H9 (cell line): ENCODE measurements at regions not wholly inside any gene's neighbourhood (a gene's known extent, or its start where the extent isn't known, plus 50 kb on each side); places are given as distances from the start of the nearest gene placed in this dataset.

Experiments
- DNase-seq: peaks from one replicate; pipeline ENCODE4 v3.0.0-alpha.2; 2017
- H2AFZ ChIP-seq: one replicate; pipeline ENCODE4 v1.6.1; 2013; ENCODE audit warnings: mild to moderate bottlenecking, low read length, control low read depth, moderate library complexity
- H2AK5ac ChIP-seq: 2 replicates; pipeline ENCODE4 v1.6.1; 2013; ENCODE audit warnings: low read length, control low read depth, mixed read lengths; ENCODE audit not compliant: insufficient read length
- H2BK120ac ChIP-seq: one replicate; pipeline ENCODE4 v1.6.1; 2013; ENCODE audit warnings: low read depth, mild to moderate bottlenecking, low read length, control low read depth, inconsistent platforms; ENCODE audit not compliant: poor library complexity, severe bottlenecking
- H2BK12ac ChIP-seq: 2 replicates; pipeline ENCODE4 v1.6.1; 2013; ENCODE audit warnings: low read length, control low read depth, mixed read lengths, low read depth; ENCODE audit not compliant: insufficient read length
- H2BK15ac ChIP-seq: 2 replicates; pipeline ENCODE4 v1.6.1; 2013; ENCODE audit warnings: low read depth, low read length, control low read depth
- H2BK20ac ChIP-seq: one replicate; pipeline ENCODE4 v1.6.1; 2013; ENCODE audit warnings: low read depth, mild to moderate bottlenecking, low read length, control low read depth, inconsistent platforms; ENCODE audit not compliant: poor library complexity, severe bottlenecking
- H2BK5ac ChIP-seq: 2 replicates; pipeline ENCODE4 v1.6.1; 2013; ENCODE audit warnings: low read length, control low read depth, mixed read lengths; ENCODE audit not compliant: insufficient read length
- H3K14ac ChIP-seq: 2 replicates; pipeline ENCODE4 v1.6.1; 2013; ENCODE audit warnings: low read length, control low read depth; ENCODE audit not compliant: insufficient read depth
- H3K18ac ChIP-seq: 2 replicates; pipeline ENCODE4 v1.6.1; 2013; ENCODE audit warnings: low read depth, mild to moderate bottlenecking, mixed read lengths, low read length, control low read depth; ENCODE audit not compliant: insufficient read length
- H3K23ac ChIP-seq: 2 replicates; pipeline ENCODE4 v1.6.1; 2013; ENCODE audit warnings: low read length, control low read depth, mixed read lengths, low read depth; ENCODE audit not compliant: insufficient read length
- H3K23me2 ChIP-seq: 2 replicates; pipeline ENCODE4 v1.6.1; 2013; ENCODE audit warnings: low read depth, mild to moderate bottlenecking, mixed read lengths, low read length, control low read depth; ENCODE audit not compliant: insufficient read length, poor library complexity, severe bottlenecking
- H3K27ac ChIP-seq: 2 replicates; pipeline ENCODE4 v1.5.1; 2013; ENCODE audit warnings: low read length, control low read depth, mixed read lengths, low read depth; ENCODE audit not compliant: insufficient read length
- H3K27me3 ChIP-seq: 2 replicates; pipeline ENCODE4 v1.6.1; 2013; ENCODE audit warnings: low read length, control low read depth, inconsistent platforms; ENCODE audit not compliant: insufficient read depth
- H3K4ac ChIP-seq: 2 replicates; pipeline ENCODE4 v1.6.1; 2013; ENCODE audit warnings: low read depth, mild to moderate bottlenecking, control low read depth, inconsistent platforms, low read length, moderate library complexity
- H3K4me1 ChIP-seq: 2 replicates; pipeline ENCODE4 v1.6.1; 2013; ENCODE audit warnings: low read length, control low read depth, inconsistent platforms; ENCODE audit not compliant: insufficient read depth
- H3K4me2 ChIP-seq: 2 replicates; pipeline ENCODE4 v1.6.1; 2013; ENCODE audit warnings: low read length, control low read depth, mixed read lengths; ENCODE audit not compliant: insufficient read length, insufficient read depth
- H3K56ac ChIP-seq: 2 replicates; pipeline ENCODE4 v1.6.1; 2013; ENCODE audit warnings: low read depth, mild to moderate bottlenecking, mixed read lengths, low read length, control low read depth; ENCODE audit not compliant: insufficient read length
- H3K79me1 ChIP-seq: 2 replicates; pipeline ENCODE4 v1.6.1; 2013; ENCODE audit warnings: low read depth, mild to moderate bottlenecking, moderate library complexity, low read length, control low read depth, inconsistent platforms; ENCODE audit not compliant: insufficient read depth, poor library complexity, severe bottlenecking
- H3K79me2 ChIP-seq: 2 replicates; pipeline ENCODE4 v1.6.1; 2013; ENCODE audit warnings: low read length, control low read depth, inconsistent platforms; ENCODE audit not compliant: insufficient read depth
- H3K9ac ChIP-seq: 2 replicates; pipeline ENCODE4 v1.6.1; 2013; ENCODE audit warnings: low read length, control low read depth, mixed read lengths; ENCODE audit not compliant: insufficient read length; ENCODE audit errors: extremely low read depth
- H3K9me3 ChIP-seq: one replicate; pipeline ENCODE4 v1.6.1; 2013; ENCODE audit warnings: low read depth, low read length, inconsistent platforms; ENCODE audit not compliant: control insufficient read depth
- H3T11ph ChIP-seq: one replicate; pipeline ENCODE4 v1.6.1; 2013; ENCODE audit warnings: mild to moderate bottlenecking, low read length, control low read depth, inconsistent platforms
- H4K20me1 ChIP-seq: one replicate; pipeline ENCODE4 v1.6.1; 2013; ENCODE audit not compliant: control insufficient read depth, insufficient read length, insufficient read depth
- H4K5ac ChIP-seq: 2 replicates; pipeline ENCODE4 v1.6.1; 2013; ENCODE audit warnings: low read depth, mild to moderate bottlenecking, mixed read lengths, low read length, control low read depth; ENCODE audit not compliant: insufficient read length
- H4K8ac ChIP-seq: replicated peaks from 2 replicates; pipeline ENCODE4 v1.6.1; 2013; ENCODE audit warnings: low read length, control low read depth, mixed read lengths, low read depth; ENCODE audit not compliant: insufficient read length
- H4K91ac ChIP-seq: 2 replicates; pipeline ENCODE4 v1.6.1; 2013; ENCODE audit warnings: low read depth, mild to moderate bottlenecking, moderate library complexity, mixed read lengths, low read length, control low read depth; ENCODE audit not compliant: insufficient read length
- H3K27ac Mint-ChIP-seq, 3 experiments: 2 replicates in 2 of 3; 3 replicates in 1 of 3; pipeline ENCODE4 v1.8.0; 2020 to 2021; ENCODE audit warnings: mixed read lengths in 3 of 3, mild to moderate bottlenecking in 1 of 3, moderate library complexity in 1 of 3
- H3K27me3 Mint-ChIP-seq: 2 replicates; pipeline ENCODE4 v1.8.0; 2021; ENCODE audit warnings: low read depth, mild to moderate bottlenecking, moderate library complexity, mixed read lengths
- H3K36me3 Mint-ChIP-seq, 3 experiments: 2 replicates in 2 of 3; 3 replicates in 1 of 3; pipeline ENCODE4 v1.8.0; 2020 to 2021; ENCODE audit warnings: low read depth in 3 of 3, mixed read lengths in 3 of 3; ENCODE audit not compliant: insufficient read depth in 1 of 3
- H3K4me1 Mint-ChIP-seq, 2 experiments: 2 replicates each; pipeline ENCODE4 v1.8.0; 2020; ENCODE audit warnings: mixed read lengths in 2 of 2
- H3K4me3 Mint-ChIP-seq, 2 experiments: 2 replicates in 1 of 2; 3 replicates in 1 of 2; pipeline ENCODE4 v1.8.0; 2020 to 2021; ENCODE audit warnings: mild to moderate bottlenecking in 2 of 2, mixed read lengths in 2 of 2, moderate library complexity in 1 of 2
- H3K9me3 Mint-ChIP-seq, 2 experiments: 2 replicates in 1 of 2; 3 replicates in 1 of 2; pipeline ENCODE4 v1.8.0; 2020; ENCODE audit warnings: mild to moderate bottlenecking in 2 of 2, mixed read lengths in 2 of 2, moderate library complexity in 1 of 2
- whole genome bisulfite sequencing: extraction: QIAGEN DNeasy Blood & Tissue Kit; methylation state at CpG from one replicate; pipeline ENCODE4 v1.1.7; 2013; ENCODE audit warnings: missing lambda C conversion rate, low lambda C conversion rate, mixed read lengths; ENCODE audit not compliant: insufficient read length; ENCODE audit errors: extremely low coverage; 5-methylcytosine and 5-hydroxymethylcytosine counted together
- TF ChIP-seq, protein P1 (sequence below): fragments of 200-600 bp; sonication (generic); conservative IDR thresholded peaks from 3 replicates; pipeline ENCODE4 v1.8.0; 2021; ENCODE audit warnings: antibody characterized with exemption, mild to moderate bottlenecking

DNA sequence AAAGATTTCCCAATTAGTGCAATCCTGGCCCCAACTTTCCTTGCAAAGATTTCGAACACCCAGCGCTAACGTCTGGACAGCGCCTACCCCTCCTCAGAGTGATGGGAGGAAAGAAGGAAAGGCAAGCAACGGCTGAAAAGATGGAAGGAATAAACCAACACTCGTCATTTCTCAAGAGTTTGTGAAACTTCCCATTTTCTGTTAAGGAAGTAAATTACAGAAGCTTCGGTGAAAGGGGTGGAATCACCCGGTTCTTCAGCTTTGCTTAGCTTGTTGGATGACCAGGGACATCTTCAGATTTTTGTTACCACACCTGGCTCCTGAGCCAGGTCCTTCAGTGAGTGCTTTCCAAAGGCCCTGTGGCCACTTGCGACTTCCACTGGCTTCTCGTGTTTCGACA lies 313.1 kb downstream of the SKIDA1 start:
- no peaks in the 10 kb centered on the region for H4K20me1 ChIP-seq
- Mint-ChIP-seq H3K27me3 (no peaks in the 10 kb centered on the region), H3K36me3 (peaks cover 3 to 6% (median 4%) of the 10 kb centered on the region in 3 experiments; a peak in 4 of 7 replicates), H3K4me1 (peaks cover 3 to 14% of the 10 kb centered on the region in 2 experiments; a peak in 3 of 4 replicates), H3K9me3 (peaks cover 0 to 4% of the 10 kb centered on the region in 2 experiments; a peak in 4 of 5 replicates), H3K27ac (no peak overlapping the region), H3K4me3 (no peak overlapping the region)
- no peaks in the 10 kb centered on the region for H3K79me1 ChIP-seq
- H3K79me2 ChIP-seq, result no peaks in the 10 kb centered on the region
- DNase-seq, result no peak
- no peak overlapping the region for H3T11ph ChIP-seq
- H3K18ac ChIP-seq, result no peak overlapping the region
- no peak overlapping the region for H2AFZ ChIP-seq
- no peak overlapping the region for H3K4me2 ChIP-seq
- no peak overlapping the region for H2BK12ac ChIP-seq
- H3K4ac ChIP-seq, result no peak overlapping the region
- H3K27ac ChIP-seq, result no peak overlapping the region
- H2BK5ac ChIP-seq, result no peak overlapping the region
- H2AK5ac ChIP-seq, result no peak overlapping the region
- no peak overlapping the region for H3K23ac ChIP-seq
- no peak overlapping the region for H2BK15ac ChIP-seq
- H3K23me2 ChIP-seq, result no peaks in the 10 kb centered on the region
- TF ChIP-seq, protein P1, sequence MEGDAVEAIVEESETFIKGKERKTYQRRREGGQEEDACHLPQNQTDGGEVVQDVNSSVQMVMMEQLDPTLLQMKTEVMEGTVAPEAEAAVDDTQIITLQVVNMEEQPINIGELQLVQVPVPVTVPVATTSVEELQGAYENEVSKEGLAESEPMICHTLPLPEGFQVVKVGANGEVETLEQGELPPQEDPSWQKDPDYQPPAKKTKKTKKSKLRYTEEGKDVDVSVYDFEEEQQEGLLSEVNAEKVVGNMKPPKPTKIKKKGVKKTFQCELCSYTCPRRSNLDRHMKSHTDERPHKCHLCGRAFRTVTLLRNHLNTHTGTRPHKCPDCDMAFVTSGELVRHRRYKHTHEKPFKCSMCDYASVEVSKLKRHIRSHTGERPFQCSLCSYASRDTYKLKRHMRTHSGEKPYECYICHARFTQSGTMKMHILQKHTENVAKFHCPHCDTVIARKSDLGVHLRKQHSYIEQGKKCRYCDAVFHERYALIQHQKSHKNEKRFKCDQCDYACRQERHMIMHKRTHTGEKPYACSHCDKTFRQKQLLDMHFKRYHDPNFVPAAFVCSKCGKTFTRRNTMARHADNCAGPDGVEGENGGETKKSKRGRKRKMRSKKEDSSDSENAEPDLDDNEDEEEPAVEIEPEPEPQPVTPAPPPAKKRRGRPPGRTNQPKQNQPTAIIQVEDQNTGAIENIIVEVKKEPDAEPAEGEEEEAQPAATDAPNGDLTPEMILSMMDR, result no peak
- no peaks in the 10 kb centered on the region; the same call in 1 of the 2 replicates for H3K4me1 ChIP-seq
- no CpG with 5 or more reads among the region's 11 CpGs for WGBS
- H2BK20ac ChIP-seq, result no peak overlapping the region
- H3K9me3 ChIP-seq, result no peaks in the 10 kb centered on the region
- no peaks in the 10 kb centered on the region for H3K27me3 ChIP-seq
- no peak overlapping the region for H4K5ac ChIP-seq
- no peak overlapping the region for H3K9ac ChIP-seq
- H4K8ac ChIP-seq, result no peak overlapping the region
- H4K91ac ChIP-seq, result no peak overlapping the region
- no peak overlapping the region for H3K56ac ChIP-seq
- H2BK120ac ChIP-seq, result no peak overlapping the region
- H3K14ac ChIP-seq, result no peak overlapping the region
